ENCODE measurements at regions not wholly inside any gene's neighbourhood (a gene's known extent, or its start where the extent isn't known, plus 50 kb on each side); places are given as distances from the start of the nearest gene placed in this dataset.

DNA sequence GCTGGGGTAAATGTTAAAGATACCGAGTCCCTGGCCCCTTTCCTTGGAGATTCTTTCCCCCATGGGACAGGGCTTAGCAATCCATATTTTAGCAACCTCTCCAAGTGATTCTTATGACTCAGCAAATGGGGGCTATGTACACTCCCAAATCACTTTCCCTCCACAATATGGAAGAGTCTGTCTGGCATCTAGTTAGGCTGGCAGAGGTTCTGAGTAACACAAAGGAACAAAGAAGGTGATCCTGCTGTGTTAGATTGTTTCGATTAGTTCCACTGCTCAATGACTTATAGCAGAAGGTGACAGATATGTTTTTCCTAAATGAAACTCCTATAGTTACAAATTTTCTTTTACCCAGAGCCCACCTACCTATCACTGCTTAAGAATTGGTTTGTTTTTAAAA lies 154.0 kb upstream of the SYT13 start:
- TF ChIP-seq, protein P1, sequence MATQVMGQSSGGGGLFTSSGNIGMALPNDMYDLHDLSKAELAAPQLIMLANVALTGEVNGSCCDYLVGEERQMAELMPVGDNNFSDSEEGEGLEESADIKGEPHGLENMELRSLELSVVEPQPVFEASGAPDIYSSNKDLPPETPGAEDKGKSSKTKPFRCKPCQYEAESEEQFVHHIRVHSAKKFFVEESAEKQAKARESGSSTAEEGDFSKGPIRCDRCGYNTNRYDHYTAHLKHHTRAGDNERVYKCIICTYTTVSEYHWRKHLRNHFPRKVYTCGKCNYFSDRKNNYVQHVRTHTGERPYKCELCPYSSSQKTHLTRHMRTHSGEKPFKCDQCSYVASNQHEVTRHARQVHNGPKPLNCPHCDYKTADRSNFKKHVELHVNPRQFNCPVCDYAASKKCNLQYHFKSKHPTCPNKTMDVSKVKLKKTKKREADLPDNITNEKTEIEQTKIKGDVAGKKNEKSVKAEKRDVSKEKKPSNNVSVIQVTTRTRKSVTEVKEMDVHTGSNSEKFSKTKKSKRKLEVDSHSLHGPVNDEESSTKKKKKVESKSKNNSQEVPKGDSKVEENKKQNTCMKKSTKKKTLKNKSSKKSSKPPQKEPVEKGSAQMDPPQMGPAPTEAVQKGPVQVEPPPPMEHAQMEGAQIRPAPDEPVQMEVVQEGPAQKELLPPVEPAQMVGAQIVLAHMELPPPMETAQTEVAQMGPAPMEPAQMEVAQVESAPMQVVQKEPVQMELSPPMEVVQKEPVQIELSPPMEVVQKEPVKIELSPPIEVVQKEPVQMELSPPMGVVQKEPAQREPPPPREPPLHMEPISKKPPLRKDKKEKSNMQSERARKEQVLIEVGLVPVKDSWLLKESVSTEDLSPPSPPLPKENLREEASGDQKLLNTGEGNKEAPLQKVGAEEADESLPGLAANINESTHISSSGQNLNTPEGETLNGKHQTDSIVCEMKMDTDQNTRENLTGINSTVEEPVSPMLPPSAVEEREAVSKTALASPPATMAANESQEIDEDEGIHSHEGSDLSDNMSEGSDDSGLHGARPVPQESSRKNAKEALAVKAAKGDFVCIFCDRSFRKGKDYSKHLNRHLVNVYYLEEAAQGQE (IDR thresholded peaks at IDR 0.05): no peak
- no peak for TF ChIP-seq RNF2 (IDR thresholded peaks at IDR 0.05; ENCODE audit: borderline replicate concordance, low read depth)
- TF ChIP-seq HDAC2 (IDR thresholded peaks at IDR 0.05): no peak
- no peak for TF ChIP-seq CEBPB (IDR thresholded peaks at IDR 0.05)
- no peak for TF ChIP-seq ESRRA (IDR thresholded peaks at IDR 0.05; ENCODE audit: borderline replicate concordance, low read length)
- no peak for TF ChIP-seq GATA3 (IDR thresholded peaks at IDR 0.05; ENCODE audit: borderline replicate concordance)
- TF ChIP-seq, protein P2, sequence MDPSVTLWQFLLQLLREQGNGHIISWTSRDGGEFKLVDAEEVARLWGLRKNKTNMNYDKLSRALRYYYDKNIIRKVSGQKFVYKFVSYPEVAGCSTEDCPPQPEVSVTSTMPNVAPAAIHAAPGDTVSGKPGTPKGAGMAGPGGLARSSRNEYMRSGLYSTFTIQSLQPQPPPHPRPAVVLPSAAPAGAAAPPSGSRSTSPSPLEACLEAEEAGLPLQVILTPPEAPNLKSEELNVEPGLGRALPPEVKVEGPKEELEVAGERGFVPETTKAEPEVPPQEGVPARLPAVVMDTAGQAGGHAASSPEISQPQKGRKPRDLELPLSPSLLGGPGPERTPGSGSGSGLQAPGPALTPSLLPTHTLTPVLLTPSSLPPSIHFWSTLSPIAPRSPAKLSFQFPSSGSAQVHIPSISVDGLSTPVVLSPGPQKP (IDR thresholded peaks at IDR 0.05; ENCODE audit: low read depth, low read length): no peak
- TF ChIP-seq TP53 (CRISPR knock-in tag; IDR thresholded peaks at IDR 0.05): no peak
- TF ChIP-seq BHLHE40 (IDR thresholded peaks at IDR 0.05; ENCODE audit: low read depth, low read length): no peak
- no peak for TF ChIP-seq CHD4 (IDR thresholded peaks at IDR 0.05; ENCODE audit: borderline replicate concordance)
- TF ChIP-seq NFE2L2 (conservative IDR thresholded peaks at IDR 0.05; ENCODE audit: low read length): no peak
- TF ChIP-seq RFX5 (IDR thresholded peaks at IDR 0.05): no peak
- TF ChIP-seq FOSB (CRISPR knock-in tag; IDR thresholded peaks at IDR 0.05): no peak
- TF ChIP-seq SMC3 (IDR thresholded peaks at IDR 0.05): no peak
- TF ChIP-seq POLR2A (IDR thresholded peaks at IDR 0.05; ENCODE audit: low read length): no peak
- no peak for TF ChIP-seq RAD21 (conservative IDR thresholded peaks at IDR 0.05 in 1 of 2, IDR thresholded peaks at IDR 0.05 in 1 of 2)
- TF ChIP-seq NPAS2 (CRISPR knock-in tag; IDR thresholded peaks at IDR 0.05; ENCODE audit: borderline replicate concordance): no peak
- WGBS (ENCODE audit: missing lambda C conversion rate): 10% methylated on average over 2 of the region's 2 CpGs

DNA sequence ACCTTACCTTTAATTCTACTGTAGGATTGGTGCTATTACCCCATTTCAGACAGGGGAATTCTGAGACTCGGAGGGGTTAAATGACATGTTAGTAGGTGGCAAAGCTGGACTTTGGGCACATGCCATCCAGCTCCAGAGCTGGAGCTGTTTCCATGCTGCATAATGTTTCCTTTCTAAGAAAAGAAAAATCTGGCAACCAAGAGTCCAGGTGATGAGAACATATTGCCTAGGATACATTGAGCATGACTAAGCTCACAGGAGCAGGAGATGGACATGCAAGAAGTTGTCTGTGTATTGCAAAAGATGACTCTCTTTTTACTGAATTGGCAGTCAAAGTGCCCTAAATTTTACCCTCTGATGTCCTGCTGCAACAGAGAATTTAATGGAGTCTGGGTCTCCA lies 150.8 kb upstream of the SYT13 start:
- H3K4me3 ChIP-seq: no peak overlapping the region
- 11% methylated on average over 1 of the region's 1 CpG for WGBS (ENCODE audit: missing lambda C conversion rate)
- ChIA-PET POLR2A (no interaction called here), CTCF (interaction anchor here (1.1 kb wide), 1 partner anchor 11 kb away, joined by 4 read pairs; no protein-coding TSS in a partner anchor)
- DNase-seq (ENCODE audit: low read depth in 1 of 2, low spot score in 1 of 2) (no peak), FAIRE-seq (no peak), ATAC-seq (no peak)
- TF ChIP-seq MAZ (IDR thresholded peaks at IDR 0.05; ENCODE audit: borderline replicate concordance, low read depth, low read length) (no peak), ZSCAN20 (CRISPR knock-in tag; IDR thresholded peaks at IDR 0.05) (no peak), MYC (IDR thresholded peaks at IDR 0.05; ENCODE audit: borderline replicate concordance, low read length) (no peak), HEYL (CRISPR knock-in tag; IDR thresholded peaks at IDR 0.05) (no peak), CHD2 (IDR thresholded peaks at IDR 0.05; ENCODE audit: low read length, partially characterized antibody) (no peak), EHF (CRISPR knock-in tag; IDR thresholded peaks at IDR 0.05) (no peak), POLR2AphosphoS2 (conservative IDR thresholded peaks at IDR 0.05; ENCODE audit: low read length) (no peak), FOSL2 (IDR thresholded peaks at IDR 0.05) (no peak), FOSL2 (CRISPR knock-in tag; IDR thresholded peaks at IDR 0.05) (no peak), NPAS2 (CRISPR knock-in tag; IDR thresholded peaks at IDR 0.05; ENCODE audit: borderline replicate concordance) (no peak), CEBPB (IDR thresholded peaks at IDR 0.05) (no peak)
- TF ChIP-seq, protein P3, sequence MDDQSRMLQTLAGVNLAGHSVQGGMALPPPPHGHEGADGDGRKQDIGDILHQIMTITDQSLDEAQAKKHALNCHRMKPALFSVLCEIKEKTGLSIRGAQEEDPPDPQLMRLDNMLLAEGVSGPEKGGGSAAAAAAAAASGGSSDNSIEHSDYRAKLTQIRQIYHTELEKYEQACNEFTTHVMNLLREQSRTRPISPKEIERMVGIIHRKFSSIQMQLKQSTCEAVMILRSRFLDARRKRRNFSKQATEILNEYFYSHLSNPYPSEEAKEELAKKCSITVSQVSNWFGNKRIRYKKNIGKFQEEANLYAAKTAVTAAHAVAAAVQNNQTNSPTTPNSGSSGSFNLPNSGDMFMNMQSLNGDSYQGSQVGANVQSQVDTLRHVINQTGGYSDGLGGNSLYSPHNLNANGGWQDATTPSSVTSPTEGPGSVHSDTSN (IDR thresholded peaks at IDR 0.05): no peak
- TF ChIP-seq, protein P1 (IDR thresholded peaks at IDR 0.05): no peak
- H3K9me3 ChIP-seq: peaks cover 12% of the 10 kb centered on the region; the same call in 2 of the 3 replicates
- H3K4me2 ChIP-seq: no peak overlapping the region
- no peak overlapping the region for H3K27ac ChIP-seq
- H3K4me1 ChIP-seq: no peaks in the 10 kb centered on the region

More for the DNA sequence above, 154.0 kb upstream of the SYT13 start:
- H3K4me2 ChIP-seq: no peak overlapping the region
- H3K9me3 ChIP-seq: peaks cover 12% of the 10 kb centered on the region; the same call in 2 of the 3 replicates
- DNase-seq (ENCODE audit: low read depth in 1 of 2, low spot score in 1 of 2): no peak
- no peak overlapping the region for H3K4me3 ChIP-seq
- ChIA-PET POLR2A (no interaction called here), CTCF (no interaction called here)
- ATAC-seq: no peak
- no peak overlapping the region for H3K27ac ChIP-seq
- FAIRE-seq: no peak
- H3K4me1 ChIP-seq: no peaks in the 10 kb centered on the region
